ENCODE measurements at regions not wholly inside any gene's neighbourhood (a gene's known extent, or its start where the extent isn't known, plus 50 kb on each side); places are given as distances from the start of the nearest gene placed in this dataset.

GRCh38 chr2:142200062-142200461 lies 69.2 kb upstream of the LRP1B start:
- Histone ChIP-seq H3K79me1 (ENCODE audit: low read depth, low read length) (no peaks in the 10 kb centered on the region), H2BK20ac (ENCODE audit: low read length) (no peak overlapping the region), H3K18ac (ENCODE audit: extremely low read depth, low read length) (no peak overlapping the region), H2BK120ac (replicated peaks; ENCODE audit: low read depth, low read length) (no peak overlapping the region), H3K23me2 (ENCODE audit: low read depth, low read length) (no peaks in the 10 kb centered on the region), H3K4me2 (ENCODE audit: insufficient read depth in 1 of 2, low read depth in 2 of 2, low read length in 2 of 2) (no peak overlapping the region), H4K8ac (ENCODE audit: extremely low read depth, insufficient read depth, low read length) (no peak overlapping the region), H3K4me1 (replicated peaks in 1 of 4; ENCODE audit: control insufficient read depth in 3 of 4, insufficient read depth in 4 of 4, low read length in 3 of 4) (no peaks in the 10 kb centered on the region), H2AFZ (ENCODE audit: low read length) (no peak overlapping the region), H2AK5ac (ENCODE audit: low read depth, low read length) (no peak overlapping the region), H4K20me1 (replicated peaks in 1 of 2; ENCODE audit: control insufficient read depth in 1 of 2, insufficient read depth in 2 of 2, low read length in 2 of 2) (no peaks in the 10 kb centered on the region), H3K27me3 (replicated peaks in 1 of 4; ENCODE audit: control insufficient read depth in 3 of 4, extremely low read depth in 1 of 4, insufficient read depth in 3 of 4, low read length in 3 of 4) (no peaks in the 10 kb centered on the region), H3K56ac (replicated peaks; ENCODE audit: insufficient read length, low read depth, low read length) (no peak overlapping the region), H2BK12ac (ENCODE audit: low read depth, low read length) (no peak overlapping the region), H3K27ac (ENCODE audit: low read depth, low read length) (no peak overlapping the region), H2BK5ac (ENCODE audit: low read depth, low read length) (no peak overlapping the region), H3K23ac (ENCODE audit: insufficient read length) (no peak overlapping the region), H4K5ac (ENCODE audit: insufficient read length, low read depth, low read length) (no peak overlapping the region), H3K4me3 (ENCODE audit: extremely low read depth in 1 of 4, insufficient read depth in 2 of 4, low read depth in 3 of 4, low read length in 4 of 4) (no peak overlapping the region), H3K79me2 (ENCODE audit: control insufficient read depth in 1 of 2, insufficient read depth in 2 of 2, low read length in 2 of 2) (no peaks in the 10 kb centered on the region), H3K9ac (replicated peaks in 1 of 4; ENCODE audit: extremely low read depth in 1 of 4, low read depth in 3 of 4, low read length in 3 of 4) (no peak overlapping the region), H3K9me3 (ENCODE audit: insufficient read depth in 2 of 2, low read depth in 1 of 2, low read length in 1 of 2) (no peaks in the 10 kb centered on the region), H3K36me3 (ENCODE audit: control insufficient read depth in 2 of 4, insufficient read depth in 4 of 4, low read length in 3 of 4) (no peaks in the 10 kb centered on the region), H4K91ac (replicated peaks; ENCODE audit: insufficient read length, low read length) (no peak overlapping the region), H2BK15ac (ENCODE audit: low read length) (no peak overlapping the region), H3K4ac (replicated peaks; ENCODE audit: insufficient read length, low read depth, low read length) (no peak overlapping the region), H3K14ac (ENCODE audit: insufficient read length) (no peak overlapping the region)
- DNase-seq (ENCODE audit: low read depth in 1 of 2, low spot score in 2 of 2) (no peak), FAIRE-seq (no peak)
- ChIA-PET CTCF (ENCODE audit: partially characterized antibody) (interaction anchor here (1.0 kb wide), 1 partner anchor 13 kb away, joined by 3 read pairs; no protein-coding TSS in a partner anchor), POLR2A (ENCODE audit: partially characterized antibody) (no interaction called here)
- WGBS, 2 experiments (ENCODE audit: extremely low coverage in 1 of 2, insufficient coverage in 1 of 2, insufficient read length in 1 of 2, insufficient replicate concordance in 2 of 2, low coverage in 1 of 2, low lambda C conversion rate in 2 of 2, missing lambda C conversion rate in 1 of 2) = 100% methylated on average over 1 of the region's 1 CpG; no CpG with 5 or more reads in 1 of the 2 experiments
- TF ChIP-seq BACH1 (IDR thresholded peaks at IDR 0.05; ENCODE audit: low read length) = no peak
- no peak for TF ChIP-seq MAX (IDR thresholded peaks at IDR 0.05)
- no peak for TF ChIP-seq SP4 (IDR thresholded peaks at IDR 0.05; ENCODE audit: low read length)
- no peak for TF ChIP-seq JUN (IDR thresholded peaks at IDR 0.05; ENCODE audit: low read depth, low read length)
- TF ChIP-seq NANOG (IDR thresholded peaks at IDR 0.05; ENCODE audit: insufficient read depth, low read depth, low read length, poor library complexity, severe bottlenecking) = no peak
- no peak for TF ChIP-seq CTCF (IDR thresholded peaks at IDR 0.05; ENCODE audit: control extremely low read depth in 1 of 3, insufficient read depth in 1 of 3, low read depth in 1 of 3, low read length in 3 of 3)
- no peak for TF ChIP-seq E2F6 (IDR thresholded peaks at IDR 0.05)
- no peak for TF ChIP-seq NRF1 (IDR thresholded peaks at IDR 0.05; ENCODE audit: low read depth, low read length)
- TF ChIP-seq BRCA1 (IDR thresholded peaks at IDR 0.05; ENCODE audit: low read depth, low read length) = no peak
- TF ChIP-seq KDM5A (IDR thresholded peaks at IDR 0.05; ENCODE audit: low read length) = no peak
- no peak for TF ChIP-seq RNF2 (IDR thresholded peaks at IDR 0.05; ENCODE audit: borderline replicate concordance, low read depth, low read length, missing control alignments, poor library complexity, severe bottlenecking)

All from H1 (cell line).